ENCODE measurements at regions not wholly inside any gene's neighbourhood (a gene's known extent, or its start where the extent isn't known, plus 50 kb on each side); places are given as distances from the start of the nearest gene placed in this dataset.

DNA sequence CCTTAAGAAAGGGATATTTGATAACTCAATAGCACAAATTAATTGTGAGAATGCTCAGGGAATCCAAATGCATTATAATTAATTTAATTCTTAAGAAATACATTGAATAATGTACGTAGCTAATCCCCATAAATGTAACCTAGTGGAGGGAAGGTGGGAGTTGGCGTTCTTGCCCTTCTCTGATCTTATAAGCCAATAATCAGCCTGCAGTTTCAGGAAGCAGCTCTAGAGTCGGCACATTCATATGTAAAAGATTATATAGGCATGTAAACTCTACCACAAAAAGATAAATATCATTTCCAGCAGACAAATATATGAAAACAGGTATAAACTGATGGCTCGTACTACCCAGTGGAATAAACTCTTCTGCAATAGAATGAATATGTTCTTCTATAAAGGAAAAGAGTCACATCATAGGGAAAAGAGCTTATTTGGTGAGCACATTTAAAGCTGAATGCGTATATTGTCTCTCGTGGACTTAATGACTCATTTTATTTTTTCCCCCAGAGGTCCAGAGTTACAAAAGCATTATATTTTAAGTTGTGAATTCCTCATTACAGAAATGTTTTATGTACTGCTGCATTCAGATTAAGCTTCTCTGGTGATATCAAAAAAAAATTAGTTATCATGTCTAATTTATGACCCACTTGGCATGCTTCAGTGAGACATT, 112.2 kb downstream of the TFAP2A start:
- TF ChIP-seq, protein P1, sequence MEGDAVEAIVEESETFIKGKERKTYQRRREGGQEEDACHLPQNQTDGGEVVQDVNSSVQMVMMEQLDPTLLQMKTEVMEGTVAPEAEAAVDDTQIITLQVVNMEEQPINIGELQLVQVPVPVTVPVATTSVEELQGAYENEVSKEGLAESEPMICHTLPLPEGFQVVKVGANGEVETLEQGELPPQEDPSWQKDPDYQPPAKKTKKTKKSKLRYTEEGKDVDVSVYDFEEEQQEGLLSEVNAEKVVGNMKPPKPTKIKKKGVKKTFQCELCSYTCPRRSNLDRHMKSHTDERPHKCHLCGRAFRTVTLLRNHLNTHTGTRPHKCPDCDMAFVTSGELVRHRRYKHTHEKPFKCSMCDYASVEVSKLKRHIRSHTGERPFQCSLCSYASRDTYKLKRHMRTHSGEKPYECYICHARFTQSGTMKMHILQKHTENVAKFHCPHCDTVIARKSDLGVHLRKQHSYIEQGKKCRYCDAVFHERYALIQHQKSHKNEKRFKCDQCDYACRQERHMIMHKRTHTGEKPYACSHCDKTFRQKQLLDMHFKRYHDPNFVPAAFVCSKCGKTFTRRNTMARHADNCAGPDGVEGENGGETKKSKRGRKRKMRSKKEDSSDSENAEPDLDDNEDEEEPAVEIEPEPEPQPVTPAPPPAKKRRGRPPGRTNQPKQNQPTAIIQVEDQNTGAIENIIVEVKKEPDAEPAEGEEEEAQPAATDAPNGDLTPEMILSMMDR (conservative IDR thresholded peaks at IDR 0.05), result no peak
- H3K27ac ChIP-seq, result no peak overlapping the region

DNA sequence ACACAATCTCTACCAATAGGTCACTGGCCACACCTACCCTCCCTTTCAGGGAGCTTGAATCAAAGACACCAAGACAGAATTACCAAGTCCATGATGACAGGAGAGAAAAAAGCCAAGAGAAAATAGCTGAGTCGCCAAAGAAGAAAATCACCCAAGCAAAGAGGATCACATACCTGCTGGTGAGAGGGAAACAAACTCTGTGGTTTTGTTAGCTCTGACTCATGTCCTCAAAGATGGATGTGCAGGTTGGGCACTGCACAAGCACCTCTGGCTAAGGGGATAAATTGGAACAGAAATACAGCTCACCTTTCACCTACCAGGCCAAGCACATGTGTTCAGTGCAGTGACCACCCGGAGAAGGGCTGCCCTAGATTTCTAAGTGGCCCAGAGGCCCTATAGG, 114.8 kb downstream of the TFAP2A start:
- TF ChIP-seq, protein P1 (conservative IDR thresholded peaks at IDR 0.05), result no peak
- no peak overlapping the region for H3K27ac ChIP-seq

DNA sequence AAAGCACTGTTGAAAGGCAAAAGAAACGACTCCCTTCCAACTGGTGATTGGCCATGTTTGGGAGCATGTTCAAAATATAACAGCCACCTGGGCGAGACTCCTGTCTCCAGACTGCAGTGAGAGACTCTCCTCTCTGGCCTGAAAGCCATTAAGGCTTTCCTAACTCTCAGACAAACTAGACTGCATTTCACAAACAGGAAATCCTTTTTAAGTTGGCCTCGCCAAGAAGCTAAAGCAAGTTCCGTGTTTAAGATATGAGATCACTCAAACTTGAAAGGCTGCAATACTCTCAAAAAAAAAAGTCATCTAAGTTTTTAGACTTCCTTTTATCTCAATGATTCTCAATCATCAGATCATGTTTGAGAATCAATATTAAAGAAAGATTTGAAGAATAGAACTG, 117.0 kb downstream of the TFAP2A start:
- no peak overlapping the region for H3K27ac ChIP-seq
- TF ChIP-seq, protein P1 (conservative IDR thresholded peaks at IDR 0.05), result no peak

DNA sequence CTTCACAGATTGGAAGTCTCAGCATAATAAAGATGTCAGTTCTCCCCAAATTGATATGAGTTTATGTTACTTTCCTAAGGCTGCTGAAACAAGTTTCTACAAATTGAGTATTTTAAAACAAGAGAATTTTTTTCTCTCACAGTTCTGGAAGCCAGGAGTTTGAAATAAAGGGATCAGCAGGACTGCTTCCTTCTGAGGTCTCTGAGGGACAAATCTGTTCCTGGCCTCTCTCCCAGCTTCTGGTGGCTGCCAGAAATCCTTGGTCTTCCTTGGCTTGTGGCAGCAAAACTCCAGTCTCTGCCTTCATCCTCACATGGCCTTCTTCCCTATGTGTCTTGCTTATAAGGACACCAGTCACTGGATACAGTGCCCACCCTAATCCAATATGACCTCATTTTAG, 136.1 kb downstream of the TFAP2A start:
- TF ChIP-seq, protein P1 (conservative IDR thresholded peaks at IDR 0.05), result no peak

GRCh38 chr6:10276660-10277287, 138.1 kb downstream of the TFAP2A start:
- H3K27ac ChIP-seq, result no peak overlapping the region
- TF ChIP-seq, protein P1 (conservative IDR thresholded peaks at IDR 0.05), result no peak

More for the DNA sequence above, 136.1 kb downstream of the TFAP2A start:
- H3K27ac ChIP-seq, result no peak overlapping the region

- TF ChIP-seq, protein P1 (conservative IDR thresholded peaks at IDR 0.05), result no peak
- H3K27ac ChIP-seq, result no peak overlapping the region
Observed at GRCh38 chr6:10276106-10276505, 138.8 kb downstream of the TFAP2A start.

DNA sequence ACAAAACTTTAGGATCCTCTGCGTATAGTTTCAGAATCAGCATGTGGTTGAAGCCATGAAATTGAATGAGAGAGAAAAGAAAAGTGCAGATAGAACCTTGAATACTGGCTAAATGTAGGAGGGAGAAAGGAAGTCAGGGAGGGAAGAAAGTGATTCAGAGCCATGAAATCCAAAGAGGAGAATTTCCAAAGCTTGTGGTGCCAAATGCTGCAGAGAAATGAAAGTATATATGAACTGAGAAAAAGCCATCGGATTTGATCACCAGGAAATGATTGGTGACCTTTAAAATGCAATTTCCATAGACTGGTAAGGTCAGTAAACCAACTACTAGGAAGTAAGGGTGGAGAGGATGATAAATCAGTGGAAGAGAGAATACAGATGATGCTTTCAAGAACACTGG, 142.3 kb downstream of the TFAP2A start:
- TF ChIP-seq, protein P1 (conservative IDR thresholded peaks at IDR 0.05), result no peak
- no peak overlapping the region for H3K27ac ChIP-seq

Measured in VCaP (cell line).